HL-60 (cell line): ENCODE measurements at regions not wholly inside any gene's neighbourhood (a gene's known extent, or its start where the extent isn't known, plus 50 kb on each side); places are given as distances from the start of the nearest gene placed in this dataset.

Source experiments
- DNase-seq, 2 experiments: peaks; one replicate each; pipeline ENCODE4 v3.0.0-alpha.2; 2010 to 2020; ENCODE audit warnings: low read depth in 1 of 2, low spot score in 1 of 2
- H3K27ac ChIP-seq: fragments of 250-450 bp; sonication (Bioruptor Pico); replicated peaks from 2 replicates; pipeline ENCODE4 v1.5.1; 2020; ENCODE audit warnings: mild to moderate bottlenecking, moderate library complexity
- H3K27me3 ChIP-seq: fragments of 250-450 bp; sonication (Bioruptor Pico); 2 replicates; pipeline ENCODE4 v1.5.1; 2021; ENCODE audit warnings: mild to moderate bottlenecking, moderate library complexity; ENCODE audit not compliant: insufficient read depth, poor library complexity, severe bottlenecking
- H3K4me3 ChIP-seq: replicated peaks from 2 replicates; pipeline ENCODE4 v1.5.1; 2011; ENCODE audit warnings: mild to moderate bottlenecking, control low read depth, low read length; ENCODE audit not compliant: insufficient read depth
- GABPA ChIP-seq: IDR thresholded peaks from 2 replicates; pipeline ENCODE4 v1.6.1; 2012; ENCODE audit warnings: low read depth
- POLR2AphosphoS5 ChIP-seq: IDR thresholded peaks from 2 replicates; pipeline ENCODE4 v1.6.1; 2012; ENCODE audit warnings: low read depth
- SPI1 ChIP-seq: IDR thresholded peaks from 2 replicates; pipeline ENCODE4 v1.6.1; 2012; ENCODE audit warnings: low read depth, mild to moderate bottlenecking, borderline replicate concordance
- TF ChIP-seq, protein P1 (sequence below): IDR thresholded peaks from 2 replicates; pipeline ENCODE4 v1.6.1; 2012; ENCODE audit warnings: low read depth; ENCODE audit not compliant: insufficient replicate concordance
- TF ChIP-seq, protein P2 (sequence below): IDR thresholded peaks from one replicate; pipeline ENCODE4 v1.5.1; 2011; ENCODE audit warnings: low read length, control low read depth, inconsistent platforms; ENCODE audit not compliant: insufficient read depth

DNA sequence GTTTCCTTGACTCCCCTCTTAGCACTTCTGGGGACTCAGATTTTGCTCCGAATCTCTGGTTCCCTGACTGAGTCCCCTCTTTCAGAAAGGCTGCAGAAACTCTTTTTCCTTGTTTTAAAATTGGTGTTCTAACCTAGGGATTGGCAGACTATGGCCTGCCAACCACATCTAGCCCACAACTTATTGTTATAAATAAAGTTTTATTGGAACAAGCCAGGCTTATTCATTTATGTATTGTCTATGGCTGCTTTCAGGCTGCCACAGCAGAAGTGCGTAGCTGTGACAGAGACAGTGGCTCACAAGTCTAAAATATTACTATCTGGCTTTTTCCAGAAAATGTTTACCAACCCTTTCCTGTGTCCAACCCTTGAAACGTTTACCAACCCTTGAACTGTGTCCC is 81.7 kb downstream of the IER5 start:
- Histone ChIP-seq H3K27me3 (no peaks in the 10 kb centered on the region), H3K27ac (no peak overlapping the region), H3K4me3 (no peak overlapping the region)
- TF ChIP-seq, protein P1, sequence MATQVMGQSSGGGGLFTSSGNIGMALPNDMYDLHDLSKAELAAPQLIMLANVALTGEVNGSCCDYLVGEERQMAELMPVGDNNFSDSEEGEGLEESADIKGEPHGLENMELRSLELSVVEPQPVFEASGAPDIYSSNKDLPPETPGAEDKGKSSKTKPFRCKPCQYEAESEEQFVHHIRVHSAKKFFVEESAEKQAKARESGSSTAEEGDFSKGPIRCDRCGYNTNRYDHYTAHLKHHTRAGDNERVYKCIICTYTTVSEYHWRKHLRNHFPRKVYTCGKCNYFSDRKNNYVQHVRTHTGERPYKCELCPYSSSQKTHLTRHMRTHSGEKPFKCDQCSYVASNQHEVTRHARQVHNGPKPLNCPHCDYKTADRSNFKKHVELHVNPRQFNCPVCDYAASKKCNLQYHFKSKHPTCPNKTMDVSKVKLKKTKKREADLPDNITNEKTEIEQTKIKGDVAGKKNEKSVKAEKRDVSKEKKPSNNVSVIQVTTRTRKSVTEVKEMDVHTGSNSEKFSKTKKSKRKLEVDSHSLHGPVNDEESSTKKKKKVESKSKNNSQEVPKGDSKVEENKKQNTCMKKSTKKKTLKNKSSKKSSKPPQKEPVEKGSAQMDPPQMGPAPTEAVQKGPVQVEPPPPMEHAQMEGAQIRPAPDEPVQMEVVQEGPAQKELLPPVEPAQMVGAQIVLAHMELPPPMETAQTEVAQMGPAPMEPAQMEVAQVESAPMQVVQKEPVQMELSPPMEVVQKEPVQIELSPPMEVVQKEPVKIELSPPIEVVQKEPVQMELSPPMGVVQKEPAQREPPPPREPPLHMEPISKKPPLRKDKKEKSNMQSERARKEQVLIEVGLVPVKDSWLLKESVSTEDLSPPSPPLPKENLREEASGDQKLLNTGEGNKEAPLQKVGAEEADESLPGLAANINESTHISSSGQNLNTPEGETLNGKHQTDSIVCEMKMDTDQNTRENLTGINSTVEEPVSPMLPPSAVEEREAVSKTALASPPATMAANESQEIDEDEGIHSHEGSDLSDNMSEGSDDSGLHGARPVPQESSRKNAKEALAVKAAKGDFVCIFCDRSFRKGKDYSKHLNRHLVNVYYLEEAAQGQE: no peak
- TF ChIP-seq, protein P2, sequence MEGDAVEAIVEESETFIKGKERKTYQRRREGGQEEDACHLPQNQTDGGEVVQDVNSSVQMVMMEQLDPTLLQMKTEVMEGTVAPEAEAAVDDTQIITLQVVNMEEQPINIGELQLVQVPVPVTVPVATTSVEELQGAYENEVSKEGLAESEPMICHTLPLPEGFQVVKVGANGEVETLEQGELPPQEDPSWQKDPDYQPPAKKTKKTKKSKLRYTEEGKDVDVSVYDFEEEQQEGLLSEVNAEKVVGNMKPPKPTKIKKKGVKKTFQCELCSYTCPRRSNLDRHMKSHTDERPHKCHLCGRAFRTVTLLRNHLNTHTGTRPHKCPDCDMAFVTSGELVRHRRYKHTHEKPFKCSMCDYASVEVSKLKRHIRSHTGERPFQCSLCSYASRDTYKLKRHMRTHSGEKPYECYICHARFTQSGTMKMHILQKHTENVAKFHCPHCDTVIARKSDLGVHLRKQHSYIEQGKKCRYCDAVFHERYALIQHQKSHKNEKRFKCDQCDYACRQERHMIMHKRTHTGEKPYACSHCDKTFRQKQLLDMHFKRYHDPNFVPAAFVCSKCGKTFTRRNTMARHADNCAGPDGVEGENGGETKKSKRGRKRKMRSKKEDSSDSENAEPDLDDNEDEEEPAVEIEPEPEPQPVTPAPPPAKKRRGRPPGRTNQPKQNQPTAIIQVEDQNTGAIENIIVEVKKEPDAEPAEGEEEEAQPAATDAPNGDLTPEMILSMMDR: no peak
- TF ChIP-seq GABPA: no peak
- no peak for TF ChIP-seq SPI1
- TF ChIP-seq POLR2AphosphoS5: no peak
- DNase-seq: no peak

GRCh38 chr1:181172082-181172481 is 83.6 kb downstream of the IER5 start:
- no peaks in the 10 kb centered on the region for H3K27me3 ChIP-seq
- DNase-seq: no peak
- H3K27ac ChIP-seq: no peak overlapping the region
- TF ChIP-seq, protein P1: no peak
- TF ChIP-seq SPI1: no peak
- no peak for TF ChIP-seq GABPA
- TF ChIP-seq, protein P2: no peak
- TF ChIP-seq POLR2AphosphoS5: no peak
- no peak overlapping the region for H3K4me3 ChIP-seq

GRCh38 chr1:181173761-181174447 is 85.4 kb downstream of the IER5 start:
- H3K27ac ChIP-seq: no peak overlapping the region
- H3K27me3 ChIP-seq: no peaks in the 10 kb centered on the region
- no peak overlapping the region for H3K4me3 ChIP-seq
- TF ChIP-seq POLR2AphosphoS5: no peak
- no peak for DNase-seq

GRCh38 chr1:181174861-181175260 is 86.4 kb downstream of the IER5 start:
- DNase-seq: no peak
- Histone ChIP-seq H3K4me3 (no peak overlapping the region), H3K27ac (no peak overlapping the region), H3K27me3 (peaks cover 6% of the 10 kb centered on the region)
- TF ChIP-seq GABPA (no peak), POLR2AphosphoS5 (no peak), SPI1 (no peak)
- TF ChIP-seq, protein P2: no peak
- TF ChIP-seq, protein P1: no peak
